MM.1S (cell line): ENCODE measurements at regions not wholly inside any gene's neighbourhood (a gene's known extent, or its start where the extent isn't known, plus 50 kb on each side); places are given as distances from the start of the nearest gene placed in this dataset.
"Not testable (repeated sequence)": the region's sequence is repeated elsewhere in the genome, so short reads cannot be mapped to it uniquely, and the experiment has no call there.

Experiments
- DNase-seq: peaks from one replicate; pipeline ENCODE4 v3.0.0-alpha.2; 2015
- H2AFZ ChIP-seq: fragments of 300-600 bp; sonication (generic); 2 replicates; pipeline ENCODE4 v1.6.0; 2016; ENCODE audit warnings: antibody characterized with exemption, low read length
- H3F3A ChIP-seq: fragments of 300-600 bp; sonication (generic); 2 replicates; pipeline ENCODE4 v1.6.1; 2016; ENCODE audit warnings: mild to moderate bottlenecking, antibody characterized with exemption, low read length, moderate library complexity, mixed read lengths; ENCODE audit not compliant: insufficient read depth
- H3K27ac ChIP-seq: fragments of 300-600 bp; sonication (generic); 2 replicates; pipeline ENCODE4 v1.5.1; 2016; ENCODE audit warnings: mild to moderate bottlenecking, low read length
- H3K27me3 ChIP-seq: fragments of 300-600 bp; sonication (generic); replicated peaks from 2 replicates; pipeline ENCODE4 v1.6.0; 2016; ENCODE audit warnings: low read length; ENCODE audit not compliant: insufficient read depth
- H3K36me3 ChIP-seq: fragments of 300-600 bp; sonication (generic); replicated peaks from 2 replicates; pipeline ENCODE4 v1.6.1; 2016; ENCODE audit warnings: mild to moderate bottlenecking, low read length, mixed read lengths; ENCODE audit not compliant: insufficient read depth
- H3K4me1 ChIP-seq: fragments of 300-600 bp; sonication (generic); 2 replicates; pipeline ENCODE4 v1.6.1; 2016; ENCODE audit warnings: low read length, mixed read lengths
- H3K4me2 ChIP-seq: fragments of 300-600 bp; sonication (generic); 2 replicates; pipeline ENCODE4 v1.6.0; 2016; ENCODE audit warnings: low read depth, low read length
- H3K4me3 ChIP-seq: fragments of 300-600 bp; sonication (generic); 2 replicates; pipeline ENCODE4 v1.5.1; 2016; ENCODE audit warnings: low read length, mixed read lengths
- H3K79me2 ChIP-seq: fragments of 300-600 bp; sonication (generic); 2 replicates; pipeline ENCODE4 v1.6.1; 2016; ENCODE audit warnings: mixed run types, low read length, mixed read lengths
- H3K9ac ChIP-seq: fragments of 300-600 bp; sonication (generic); 2 replicates; pipeline ENCODE4 v1.6.1; 2016; ENCODE audit warnings: low read length, mixed read lengths
- H3K9me2 ChIP-seq: fragments of 300-600 bp; sonication (generic); replicated peaks from 2 replicates; pipeline ENCODE4 v1.6.1; 2016; ENCODE audit warnings: mild to moderate bottlenecking, low read length, mixed read lengths; ENCODE audit not compliant: insufficient read depth
- H3K9me3 ChIP-seq: fragments of 300-600 bp; sonication (generic); replicated peaks from 2 replicates; pipeline ENCODE4 v1.6.1; 2016; ENCODE audit warnings: mild to moderate bottlenecking, low read length, mixed read lengths; ENCODE audit not compliant: insufficient read depth
- H4K20me1 ChIP-seq: fragments of 300-600 bp; sonication (generic); 2 replicates; pipeline ENCODE4 v1.6.1; 2016; ENCODE audit warnings: mild to moderate bottlenecking, low read length, moderate library complexity, mixed read lengths; ENCODE audit not compliant: insufficient read depth
- EZH2 ChIP-seq: fragments of 300-600 bp; sonication (generic); optimal IDR thresholded peaks from 2 replicates; pipeline ENCODE3; 2017; ENCODE audit warnings: low read depth, mild to moderate bottlenecking, antibody characterized with exemption, low read length, mixed read lengths
- EZH2phosphoT487 ChIP-seq: fragments of 300-600 bp; sonication (generic); IDR thresholded peaks from 2 replicates; pipeline ENCODE4 v1.6.1; 2018; ENCODE audit warnings: antibody characterized with exemption, low read length
- TF ChIP-seq, protein P1 (sequence below): fragments of 300-600 bp; sonication (generic); IDR thresholded peaks from 2 replicates; pipeline ENCODE4 v1.5.1; 2016; ENCODE audit warnings: antibody characterized with exemption, low read length, mixed read lengths

DNA sequence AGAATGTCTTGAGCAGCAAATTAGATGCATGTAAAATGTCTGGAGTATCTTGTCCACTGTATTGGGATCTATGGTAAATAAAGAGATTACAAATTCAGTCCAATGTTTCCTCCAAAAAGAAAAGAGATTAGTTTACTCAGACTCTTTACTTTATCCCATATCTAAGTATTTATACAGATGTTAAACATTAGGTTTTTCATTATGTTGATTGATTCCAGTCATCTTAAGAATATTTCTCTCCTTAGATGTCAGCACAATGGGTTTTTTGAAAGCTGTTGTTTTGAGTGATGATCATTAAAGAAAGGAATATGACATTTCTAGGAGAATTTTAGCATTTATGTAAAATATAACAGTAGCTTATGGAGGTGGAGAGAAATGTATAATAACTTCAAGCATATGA lies 938.9 kb downstream of the C4orf33 start:
- no peak overlapping the region for H3K4me3 ChIP-seq
- H3K9ac ChIP-seq = no peak overlapping the region
- no peak overlapping the region for H3K4me2 ChIP-seq
- no peaks in the 10 kb centered on the region for H3K36me3 ChIP-seq
- no peaks in the 10 kb centered on the region for H3K9me3 ChIP-seq
- H3K79me2 ChIP-seq = no peaks in the 10 kb centered on the region
- H3K27ac ChIP-seq = no peak overlapping the region
- no peak overlapping the region for H2AFZ ChIP-seq
- TF ChIP-seq, protein P1, sequence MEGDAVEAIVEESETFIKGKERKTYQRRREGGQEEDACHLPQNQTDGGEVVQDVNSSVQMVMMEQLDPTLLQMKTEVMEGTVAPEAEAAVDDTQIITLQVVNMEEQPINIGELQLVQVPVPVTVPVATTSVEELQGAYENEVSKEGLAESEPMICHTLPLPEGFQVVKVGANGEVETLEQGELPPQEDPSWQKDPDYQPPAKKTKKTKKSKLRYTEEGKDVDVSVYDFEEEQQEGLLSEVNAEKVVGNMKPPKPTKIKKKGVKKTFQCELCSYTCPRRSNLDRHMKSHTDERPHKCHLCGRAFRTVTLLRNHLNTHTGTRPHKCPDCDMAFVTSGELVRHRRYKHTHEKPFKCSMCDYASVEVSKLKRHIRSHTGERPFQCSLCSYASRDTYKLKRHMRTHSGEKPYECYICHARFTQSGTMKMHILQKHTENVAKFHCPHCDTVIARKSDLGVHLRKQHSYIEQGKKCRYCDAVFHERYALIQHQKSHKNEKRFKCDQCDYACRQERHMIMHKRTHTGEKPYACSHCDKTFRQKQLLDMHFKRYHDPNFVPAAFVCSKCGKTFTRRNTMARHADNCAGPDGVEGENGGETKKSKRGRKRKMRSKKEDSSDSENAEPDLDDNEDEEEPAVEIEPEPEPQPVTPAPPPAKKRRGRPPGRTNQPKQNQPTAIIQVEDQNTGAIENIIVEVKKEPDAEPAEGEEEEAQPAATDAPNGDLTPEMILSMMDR = no peak
- no peak for TF ChIP-seq EZH2
- TF ChIP-seq EZH2phosphoT487 = no peak
- no peak for DNase-seq
- no peaks in the 10 kb centered on the region for H3K27me3 ChIP-seq
- no peaks in the 10 kb centered on the region for H3K9me2 ChIP-seq
- no peaks in the 10 kb centered on the region for H3K4me1 ChIP-seq
- no peaks in the 10 kb centered on the region for H4K20me1 ChIP-seq
- no peaks in the 10 kb centered on the region for H3F3A ChIP-seq

- no peaks in the 10 kb centered on the region for H3F3A ChIP-seq
- H3K9me2 ChIP-seq = no peaks in the 10 kb centered on the region
- H3K4me3 ChIP-seq = no peak overlapping the region
- no peaks in the 10 kb centered on the region for H3K9me3 ChIP-seq
- H3K9ac ChIP-seq = no peak overlapping the region
- no peak overlapping the region for H3K4me2 ChIP-seq
- H3K36me3 ChIP-seq = no peaks in the 10 kb centered on the region
- no peaks in the 10 kb centered on the region for H4K20me1 ChIP-seq
- no peaks in the 10 kb centered on the region for H3K27me3 ChIP-seq
- H3K4me1 ChIP-seq = no peaks in the 10 kb centered on the region
- TF ChIP-seq, protein P1 = no peak
- TF ChIP-seq EZH2 (no peak), EZH2phosphoT487 (no peak)
- no peak for DNase-seq
- no peak overlapping the region for H3K27ac ChIP-seq
- no peak overlapping the region for H2AFZ ChIP-seq
- H3K79me2 ChIP-seq = no peaks in the 10 kb centered on the region
Measured at GRCh38 chr4:130035391-130035790, 939.4 kb downstream of the C4orf33 start.

- not testable (repeated sequence) for H3K4me2 ChIP-seq, H2AFZ ChIP-seq, H3K9me3 ChIP-seq, H3K4me3 ChIP-seq, H4K20me1 ChIP-seq, H3K9me2 ChIP-seq, H3K27me3 ChIP-seq, H3K79me2 ChIP-seq, H3K27ac ChIP-seq, H3K9ac ChIP-seq, DNase-seq, H3F3A ChIP-seq, H3K36me3 ChIP-seq, H3K4me1 ChIP-seq
Measured at GRCh38 chr4:130037866-130038265, 941.9 kb downstream of the C4orf33 start.

- H3K4me1 ChIP-seq, H2AFZ ChIP-seq, H3K36me3 ChIP-seq, H3K79me2 ChIP-seq, H3K27me3 ChIP-seq, DNase-seq, H3F3A ChIP-seq, H3K27ac ChIP-seq, H3K4me3 ChIP-seq, H3K4me2 ChIP-seq, H3K9me3 ChIP-seq, H4K20me1 ChIP-seq, H3K9me2 ChIP-seq, H3K9ac ChIP-seq: not testable (repeated sequence)
Measured at GRCh38 chr4:130038540-130038939, 942.6 kb downstream of the C4orf33 start.
